ENCODE measurements at regions not wholly inside any gene's neighbourhood (a gene's known extent, or its start where the extent isn't known, plus 50 kb on each side); places are given as distances from the start of the nearest gene placed in this dataset.
"Not testable (repeated sequence)": the region's sequence is repeated elsewhere in the genome, so short reads cannot be mapped to it uniquely, and the experiment has no call there.

DNA sequence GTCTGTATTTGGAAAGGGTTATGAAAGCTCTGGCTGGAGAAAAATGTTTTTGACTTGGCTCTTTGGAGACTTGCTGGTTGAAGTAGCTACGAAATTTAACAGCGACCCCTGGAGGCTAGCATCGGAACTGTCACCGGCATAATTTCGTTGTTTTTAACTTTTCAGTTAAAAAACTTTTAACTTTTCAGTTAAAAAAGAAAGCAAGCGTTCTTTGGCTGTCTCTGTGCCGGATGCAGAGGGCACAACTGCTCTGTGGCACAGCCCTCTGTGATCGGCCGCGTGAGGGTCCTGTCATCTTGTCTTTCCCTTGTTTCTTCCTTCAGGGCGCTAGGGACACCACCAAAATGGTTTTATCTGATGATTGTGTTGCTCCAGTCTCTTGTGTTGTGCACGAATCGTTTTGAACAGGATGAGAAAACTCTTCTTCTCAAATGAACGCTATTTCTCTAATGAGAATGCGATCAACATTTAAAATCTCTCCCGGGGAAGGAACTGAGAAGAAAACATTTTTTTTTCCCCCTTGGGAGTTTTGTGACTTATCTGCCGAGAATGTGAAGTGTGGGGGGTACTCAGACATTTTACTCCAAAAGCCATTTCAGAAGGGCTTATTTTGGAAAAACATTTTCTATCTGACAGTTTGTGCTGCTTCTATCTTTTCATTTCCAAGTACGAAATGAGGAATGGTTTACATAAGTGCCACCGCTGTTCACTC, 57.1 kb downstream of the ADCYAP1 start:
- no peaks in the 10 kb centered on the region for H3K36me3 ChIP-seq (ENCODE audit: insufficient read depth)
- H3K4me3 ChIP-seq (ENCODE audit: low read depth, low read length): peak overlapping the region; percentile 18
- 7% methylated on average over 19 of the region's 19 CpGs for WGBS
- H3K27ac ChIP-seq (ENCODE audit: low read depth): no peak overlapping the region
- no peaks in the 10 kb centered on the region for H3K4me1 ChIP-seq (ENCODE audit: insufficient read depth)
- DNase-seq (ENCODE audit: extremely low spot score): no peak

DNA sequence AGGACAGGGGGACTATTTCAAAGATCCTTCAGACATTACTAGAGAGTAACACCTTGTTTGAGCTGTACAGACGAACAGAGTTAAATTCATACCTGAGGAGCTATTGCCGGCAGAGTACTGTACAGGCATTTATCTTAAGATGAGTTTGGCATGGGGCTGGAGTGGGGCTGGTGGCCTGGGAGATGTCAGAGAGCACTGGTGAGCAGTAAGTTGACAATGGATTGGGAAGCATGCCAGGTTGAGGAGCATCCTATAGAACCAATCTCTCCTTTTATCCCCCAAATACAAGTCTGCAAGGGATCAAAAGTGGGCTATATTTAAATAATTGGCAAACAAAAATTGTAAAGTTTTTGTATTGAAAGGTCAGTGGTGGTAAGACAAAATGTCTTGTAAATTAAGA, 58.6 kb downstream of the ADCYAP1 start:
- Histone ChIP-seq H3K4me3 (ENCODE audit: low read depth, low read length) (no peak overlapping the region), H3K36me3 (ENCODE audit: insufficient read depth) (no peaks in the 10 kb centered on the region), H3K27ac (ENCODE audit: low read depth) (no peak overlapping the region), H3K4me1 (ENCODE audit: insufficient read depth) (no peaks in the 10 kb centered on the region)
- WGBS: 60% methylated on average over 2 of the region's 2 CpGs
- no peak for DNase-seq (ENCODE audit: extremely low spot score)

DNA sequence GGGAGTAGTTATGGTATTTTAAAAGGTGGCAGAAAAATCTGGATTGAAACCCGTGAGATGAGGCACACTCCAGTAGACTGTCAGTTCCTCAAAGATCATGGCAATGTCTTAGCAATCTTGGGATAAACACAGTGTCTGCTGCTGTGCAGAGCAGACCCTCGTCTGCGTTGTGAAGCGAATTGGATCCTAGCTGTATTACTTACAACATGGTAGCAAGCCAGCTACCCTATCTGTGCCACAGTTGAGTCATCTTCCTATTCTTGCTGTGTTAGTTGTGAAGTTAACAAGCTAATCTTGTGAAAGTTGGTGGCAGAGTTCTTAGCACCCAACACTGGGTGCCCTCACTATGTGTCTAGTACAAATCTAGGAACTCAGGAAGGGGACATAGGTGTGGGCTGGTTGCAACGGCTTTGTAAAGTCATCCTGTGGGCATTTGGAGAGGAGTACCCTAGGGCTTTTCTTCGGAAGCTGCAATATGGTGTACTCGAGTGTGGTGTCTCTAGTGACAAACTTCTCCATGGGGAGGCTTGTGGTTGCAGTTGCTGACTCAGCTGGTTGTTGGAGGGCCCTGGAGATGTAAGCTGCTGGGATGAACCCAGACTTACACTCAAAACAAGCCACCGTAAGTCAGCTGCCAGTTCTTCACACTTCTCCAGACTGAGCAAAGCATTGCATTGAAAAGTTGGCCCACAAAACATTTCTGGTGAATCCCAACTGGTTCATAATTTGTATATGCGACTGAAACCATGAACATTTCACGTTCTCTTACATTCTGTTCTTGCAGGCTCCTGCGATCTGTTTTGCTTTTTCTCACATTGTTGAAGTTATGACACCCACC, 61.5 kb downstream of the ADCYAP1 start:
- Histone ChIP-seq H3K4me1 (ENCODE audit: insufficient read depth) (no peaks in the 10 kb centered on the region), H3K4me3 (ENCODE audit: low read depth, low read length) (no peak overlapping the region), H3K27ac (ENCODE audit: low read depth) (no peak overlapping the region), H3K36me3 (ENCODE audit: insufficient read depth) (no peaks in the 10 kb centered on the region)
- DNase-seq (ENCODE audit: extremely low spot score): no peak
- WGBS: 79% methylated on average over 11 of the region's 11 CpGs

DNA sequence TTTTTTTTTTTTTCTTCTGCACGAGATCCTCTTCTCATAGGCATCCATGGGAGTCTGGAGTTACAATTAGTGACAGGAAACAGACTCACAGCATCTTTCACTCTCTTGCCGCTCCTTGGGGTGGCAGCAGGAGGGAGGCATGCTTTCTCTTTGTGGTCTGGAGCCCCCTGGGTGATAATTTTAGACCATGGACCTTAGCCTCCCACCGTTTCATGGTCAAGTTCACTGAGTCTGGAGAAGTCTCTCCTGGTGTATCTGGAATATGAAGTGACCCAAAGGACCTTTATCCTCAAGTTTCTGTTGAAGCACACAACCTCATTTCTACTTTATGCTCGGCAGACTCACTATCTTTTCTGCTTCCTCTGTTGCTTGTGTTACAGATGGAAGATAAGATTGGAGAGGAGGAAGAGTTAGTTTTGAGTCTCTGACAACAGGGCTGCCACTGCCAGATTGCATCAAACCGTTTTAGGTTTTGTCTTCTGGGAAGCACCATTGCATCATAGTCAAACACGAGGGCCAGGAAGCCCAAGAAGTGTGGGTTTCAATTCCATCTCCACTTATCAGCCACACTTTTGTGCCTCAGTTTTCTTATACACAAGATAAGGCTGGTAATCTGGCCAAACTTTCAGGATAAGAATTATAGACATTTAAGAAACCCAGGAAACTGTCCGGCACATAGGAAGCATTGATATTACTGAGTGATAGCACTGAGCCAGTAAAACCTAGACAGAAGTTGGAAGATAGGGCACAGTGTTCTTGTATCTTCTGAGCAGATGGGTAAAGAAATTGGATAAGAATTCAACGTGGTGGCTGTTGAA, 62.3 kb downstream of the ADCYAP1 start:
- H3K36me3 ChIP-seq (ENCODE audit: insufficient read depth): no peaks in the 10 kb centered on the region
- no peak overlapping the region for H3K4me3 ChIP-seq (ENCODE audit: low read depth, low read length)
- no peak overlapping the region for H3K27ac ChIP-seq (ENCODE audit: low read depth)
- 59% methylated on average over 8 of the region's 8 CpGs for WGBS
- DNase-seq (ENCODE audit: extremely low spot score): no peak
- no peaks in the 10 kb centered on the region for H3K4me1 ChIP-seq (ENCODE audit: insufficient read depth)

- not testable (repeated sequence) for H3K36me3 ChIP-seq (ENCODE audit: insufficient read depth); H3K4me3 ChIP-seq (ENCODE audit: low read depth, low read length); H3K4me1 ChIP-seq (ENCODE audit: insufficient read depth); H3K27ac ChIP-seq (ENCODE audit: low read depth); DNase-seq (ENCODE audit: extremely low spot score)
- WGBS: 88% methylated on average over 1 of the region's 1 CpG
These were observed 64.2 kb downstream of the ADCYAP1 start for GRCh38 chr18:968910-969309.

GRCh38 chr18:969311-969710, 64.6 kb downstream of the ADCYAP1 start:
- WGBS: 95% methylated on average over 3 of the region's 3 CpGs
- H3K4me1 ChIP-seq (ENCODE audit: insufficient read depth); H3K4me3 ChIP-seq (ENCODE audit: low read depth, low read length); H3K27ac ChIP-seq (ENCODE audit: low read depth); DNase-seq (ENCODE audit: extremely low spot score); H3K36me3 ChIP-seq (ENCODE audit: insufficient read depth): not testable (repeated sequence)

GRCh38 chr18:974606-975005, 69.9 kb downstream of the ADCYAP1 start:
- H3K4me1 ChIP-seq (ENCODE audit: insufficient read depth); H3K27ac ChIP-seq (ENCODE audit: low read depth); H3K36me3 ChIP-seq (ENCODE audit: insufficient read depth); DNase-seq (ENCODE audit: extremely low spot score); H3K4me3 ChIP-seq (ENCODE audit: low read depth, low read length): not testable (repeated sequence)
- WGBS: 83% methylated on average over 3 of the region's 6 CpGs

- 89% methylated on average over 22 of the region's 37 CpGs for WGBS
- H3K4me1 ChIP-seq (ENCODE audit: insufficient read depth): not testable (repeated sequence)
These were observed 71.9 kb downstream of the ADCYAP1 start for GRCh38 chr18:976393-977128.

DNA sequence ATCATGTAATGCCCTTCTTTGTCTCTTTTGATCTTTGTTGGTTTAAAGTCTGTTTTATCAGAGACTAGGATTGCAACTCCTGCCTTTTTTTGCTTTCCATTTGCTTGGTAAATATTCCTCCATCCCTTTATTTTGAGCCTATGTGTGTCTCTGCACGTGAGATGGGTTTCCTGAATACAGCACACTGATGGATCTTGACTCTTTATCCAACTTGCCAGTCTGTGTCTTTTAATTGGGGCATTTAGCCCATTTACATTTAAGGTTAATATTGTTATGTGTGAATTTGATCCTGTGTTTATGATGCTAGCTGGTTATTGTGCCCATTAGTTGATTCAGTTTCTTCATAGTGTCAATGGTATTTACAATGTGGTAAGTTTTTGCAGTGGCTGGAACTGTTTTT, 72.7 kb downstream of the ADCYAP1 start:
- not testable (repeated sequence) for H3K36me3 ChIP-seq (ENCODE audit: insufficient read depth); H3K4me1 ChIP-seq (ENCODE audit: insufficient read depth); DNase-seq (ENCODE audit: extremely low spot score); H3K4me3 ChIP-seq (ENCODE audit: low read depth, low read length); H3K27ac ChIP-seq (ENCODE audit: low read depth)
- 75% methylated on average over 1 of the region's 1 CpG for WGBS

More at GRCh38 chr18:976393-977128, 71.9 kb downstream of the ADCYAP1 start:
- H3K36me3 ChIP-seq (ENCODE audit: insufficient read depth); H3K27ac ChIP-seq (ENCODE audit: low read depth); DNase-seq (ENCODE audit: extremely low spot score); H3K4me3 ChIP-seq (ENCODE audit: low read depth, low read length): not testable (repeated sequence)

DNA sequence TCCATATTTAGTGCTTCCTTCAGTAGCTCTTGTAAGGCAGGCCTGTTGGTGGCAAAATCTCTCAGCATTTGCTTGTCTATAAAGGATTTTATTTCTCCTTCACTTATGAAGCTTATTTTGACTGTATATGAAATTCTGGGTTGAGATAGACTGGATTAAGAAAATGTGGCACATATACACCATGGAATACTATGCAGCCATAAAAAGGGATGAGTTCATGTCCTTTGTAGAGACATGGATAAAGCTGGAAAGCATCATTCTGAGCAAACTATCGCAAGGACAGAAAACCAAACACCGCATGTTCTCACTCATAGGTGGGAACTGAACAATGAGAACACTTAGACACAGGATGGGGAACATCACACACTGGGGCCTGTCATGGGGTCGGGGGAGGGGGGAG, 73.1 kb downstream of the ADCYAP1 start:
- H3K4me1 ChIP-seq (ENCODE audit: insufficient read depth); H3K4me3 ChIP-seq (ENCODE audit: low read depth, low read length); H3K36me3 ChIP-seq (ENCODE audit: insufficient read depth); DNase-seq (ENCODE audit: extremely low spot score); H3K27ac ChIP-seq (ENCODE audit: low read depth): not testable (repeated sequence)
- WGBS: 77% methylated on average over 3 of the region's 3 CpGs

- Histone ChIP-seq H3K4me3 (ENCODE audit: low read depth, low read length) (no peak overlapping the region), H3K4me1 (ENCODE audit: insufficient read depth) (no peaks in the 10 kb centered on the region), H3K36me3 (ENCODE audit: insufficient read depth) (no peaks in the 10 kb centered on the region), H3K27ac (ENCODE audit: low read depth) (no peak overlapping the region)
- DNase-seq (ENCODE audit: extremely low spot score): no peak
- 75% methylated on average over 4 of the region's 4 CpGs for WGBS
These were observed 75.9 kb downstream of the ADCYAP1 start for GRCh38 chr18:980586-980985.

DNA sequence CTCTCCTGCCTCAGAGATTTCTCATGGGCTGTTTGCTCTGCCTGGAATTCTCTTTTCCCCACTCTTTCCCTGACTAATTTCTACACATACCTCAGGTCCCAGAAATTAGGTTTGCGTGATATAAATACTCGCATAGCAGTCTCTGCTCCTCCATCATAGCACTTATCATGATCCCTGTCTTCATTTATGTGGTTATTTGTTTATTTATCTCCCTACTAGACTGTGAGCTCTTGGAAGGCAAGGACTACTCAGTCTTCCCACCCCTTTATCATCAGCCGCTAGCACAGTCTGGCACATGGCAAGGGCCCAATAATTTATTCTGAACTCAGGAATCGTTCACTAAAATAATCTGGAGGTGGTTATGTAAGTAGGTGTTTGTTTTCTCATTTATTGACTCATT, 79.3 kb downstream of the ADCYAP1 start:
- no peaks in the 10 kb centered on the region for H3K4me1 ChIP-seq (ENCODE audit: insufficient read depth)
- H3K27ac ChIP-seq (ENCODE audit: low read depth): no peak overlapping the region
- H3K4me3 ChIP-seq (ENCODE audit: low read depth, low read length): no peak overlapping the region
- H3K36me3 ChIP-seq (ENCODE audit: insufficient read depth): no peaks in the 10 kb centered on the region
- 73% methylated on average over 4 of the region's 4 CpGs for WGBS
- DNase-seq (ENCODE audit: extremely low spot score): no peak

GRCh38 chr18:985212-985661, 80.6 kb downstream of the ADCYAP1 start:
- Histone ChIP-seq H3K4me1 (ENCODE audit: insufficient read depth) (no peaks in the 10 kb centered on the region), H3K36me3 (ENCODE audit: insufficient read depth) (no peaks in the 10 kb centered on the region), H3K4me3 (ENCODE audit: low read depth, low read length) (no peak overlapping the region), H3K27ac (ENCODE audit: low read depth) (no peak overlapping the region)
- 39% methylated on average over 6 of the region's 6 CpGs for WGBS
- DNase-seq (ENCODE audit: extremely low spot score): no peak

Data from urinary bladder (tissue), 3 donors.